ENCODE measurements at regions not wholly inside any gene's neighbourhood (a gene's known extent, or its start where the extent isn't known, plus 50 kb on each side); places are given as distances from the start of the nearest gene placed in this dataset.
A peak's percentile ranks its signal among the peaks of the same experiment; 100 is the strongest.

DNA sequence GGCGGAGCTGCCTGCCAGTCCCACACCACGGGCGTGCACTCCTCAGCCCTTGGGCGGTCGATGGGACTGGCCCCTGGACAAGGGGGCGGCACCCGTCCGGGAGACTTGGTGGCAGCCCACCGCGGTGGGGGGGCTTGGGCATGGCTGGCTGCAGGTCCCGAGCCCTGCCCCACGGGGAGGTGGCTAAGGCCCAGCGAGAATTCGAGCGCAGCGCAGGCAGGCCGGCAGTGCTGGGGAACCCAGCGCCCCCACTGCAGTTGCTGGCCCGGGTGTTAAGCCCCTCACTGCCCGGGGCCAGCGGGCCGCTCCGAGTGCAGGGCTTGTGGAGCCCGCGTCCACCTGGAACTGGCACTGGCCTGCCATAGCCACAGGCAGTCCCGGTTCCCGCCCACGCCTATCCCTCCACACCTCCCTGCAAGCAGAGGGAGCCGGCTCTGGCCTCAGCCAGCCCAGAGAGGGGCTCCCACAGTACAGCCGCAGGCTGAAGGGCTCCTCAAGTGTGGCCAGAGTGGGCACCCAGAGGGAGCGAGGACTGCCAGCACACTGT, 742.9 kb upstream of the DDX18 start:
- DNase-seq (ENCODE audit: low spot score): no peak

DNA sequence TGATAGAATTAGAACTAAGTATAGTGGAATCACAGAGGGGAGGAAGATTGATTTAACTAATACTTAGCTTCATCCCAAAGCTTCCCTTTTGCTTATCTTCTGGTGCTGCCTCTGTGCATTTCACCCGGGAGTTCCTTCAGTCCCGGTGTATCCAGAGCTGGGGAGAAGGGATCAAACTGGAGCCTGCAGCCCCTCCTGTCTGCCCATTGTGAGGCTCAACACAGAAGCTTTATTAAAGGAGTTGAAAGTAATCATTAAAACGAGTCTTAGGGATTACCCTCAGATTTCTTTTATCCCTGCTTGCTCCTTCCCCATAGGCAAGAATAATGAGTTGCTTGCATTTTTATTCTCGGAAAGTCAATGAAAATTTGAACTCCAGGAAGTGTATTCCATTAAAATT, 739.7 kb upstream of the DDX18 start:
- no peak for DNase-seq (ENCODE audit: low spot score)

DNA sequence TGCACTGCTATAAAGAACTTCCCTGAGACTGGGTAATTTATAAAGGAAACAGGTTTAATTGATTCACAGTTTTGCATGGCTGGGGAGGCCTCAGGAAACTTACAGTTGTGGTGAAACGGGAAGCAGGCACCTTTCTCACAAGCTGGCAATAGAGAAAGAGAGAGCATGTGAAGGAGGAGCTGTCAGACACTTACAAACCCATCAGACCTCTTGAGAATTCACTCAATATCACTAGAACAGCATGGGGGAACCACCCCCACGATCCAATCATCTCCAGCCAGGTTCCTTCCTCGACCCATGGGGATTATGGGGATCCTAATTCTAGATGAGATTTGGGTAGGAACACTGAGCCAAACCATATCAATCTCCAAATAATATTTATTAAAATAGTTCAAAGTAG, 729.2 kb upstream of the DDX18 start:
- DNase-seq (ENCODE audit: low spot score): no peak

DNA sequence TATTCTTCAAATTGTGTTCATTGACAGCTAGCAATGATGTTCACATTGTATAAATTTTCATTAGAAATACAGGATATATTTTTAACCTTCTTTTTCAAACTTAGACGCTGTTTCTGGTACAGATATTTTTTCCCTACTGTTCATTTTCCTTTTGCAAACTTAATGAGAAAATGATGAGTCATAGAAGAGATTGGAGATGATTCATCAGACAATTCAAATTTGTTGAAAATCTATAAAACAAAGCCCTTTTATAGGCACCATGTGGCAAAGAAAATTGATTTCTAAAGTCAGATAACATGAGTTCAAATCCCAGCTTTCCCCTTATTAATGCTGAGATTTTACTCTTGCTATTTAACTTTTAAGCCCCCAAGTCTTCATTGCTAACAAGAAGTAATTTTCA, 728.8 kb upstream of the DDX18 start:
- peak; percentile 52 for DNase-seq (ENCODE audit: low spot score)

DNA sequence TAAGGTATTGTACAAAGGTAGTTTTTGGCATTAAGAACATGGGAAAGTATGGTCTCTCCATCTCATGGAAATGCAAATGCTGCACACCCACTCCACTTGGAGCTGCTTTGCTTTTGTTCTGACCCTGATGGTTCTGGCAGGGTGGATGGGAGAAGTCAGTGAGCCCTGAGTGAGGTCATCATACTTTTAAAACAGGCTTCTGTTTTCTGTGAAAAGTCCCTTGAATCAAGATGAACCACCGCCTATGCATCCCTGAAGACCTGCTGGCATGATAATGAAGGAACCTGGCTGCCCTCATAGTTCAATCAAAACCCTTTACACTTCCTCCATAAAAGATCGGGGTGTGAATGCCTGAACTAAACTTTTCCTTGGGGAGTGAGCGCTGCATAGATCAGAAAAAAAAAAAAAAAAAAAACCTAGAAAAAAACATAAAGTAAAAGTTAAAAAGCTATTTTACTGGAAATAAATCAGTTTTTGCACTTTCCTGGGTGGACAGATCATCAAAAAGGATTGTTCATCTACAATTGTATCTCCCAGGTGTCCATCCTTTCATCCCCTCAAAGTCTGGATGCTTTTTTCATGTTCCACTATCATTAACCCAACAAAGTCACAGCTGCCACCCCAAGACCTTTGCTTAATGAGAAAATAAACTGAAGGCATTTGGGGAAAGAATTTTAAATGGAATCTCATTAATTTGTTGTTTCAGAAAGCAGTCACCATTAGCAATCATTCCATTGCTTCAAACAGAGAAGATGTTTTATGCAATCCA, 728.1 kb upstream of the DDX18 start:
- DNase-seq (ENCODE audit: low spot score): peak; percentile 81

DNA sequence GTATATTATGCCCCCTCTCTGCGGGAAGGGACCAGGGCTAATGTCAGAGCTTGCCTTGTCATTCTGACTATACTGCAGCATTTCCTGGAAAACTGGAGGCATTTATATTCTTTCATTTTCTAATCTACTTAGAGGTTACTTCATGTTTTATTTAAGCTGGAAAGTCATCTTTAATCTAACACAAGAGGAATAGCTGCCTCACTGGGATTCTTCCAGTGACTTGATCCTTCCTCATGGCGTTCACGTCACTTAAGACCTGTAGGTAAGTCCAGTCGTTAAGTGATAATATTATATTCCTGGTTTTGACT, 727.6 kb upstream of the DDX18 start:
- peak; percentile 93 for DNase-seq (ENCODE audit: low spot score)

DNA sequence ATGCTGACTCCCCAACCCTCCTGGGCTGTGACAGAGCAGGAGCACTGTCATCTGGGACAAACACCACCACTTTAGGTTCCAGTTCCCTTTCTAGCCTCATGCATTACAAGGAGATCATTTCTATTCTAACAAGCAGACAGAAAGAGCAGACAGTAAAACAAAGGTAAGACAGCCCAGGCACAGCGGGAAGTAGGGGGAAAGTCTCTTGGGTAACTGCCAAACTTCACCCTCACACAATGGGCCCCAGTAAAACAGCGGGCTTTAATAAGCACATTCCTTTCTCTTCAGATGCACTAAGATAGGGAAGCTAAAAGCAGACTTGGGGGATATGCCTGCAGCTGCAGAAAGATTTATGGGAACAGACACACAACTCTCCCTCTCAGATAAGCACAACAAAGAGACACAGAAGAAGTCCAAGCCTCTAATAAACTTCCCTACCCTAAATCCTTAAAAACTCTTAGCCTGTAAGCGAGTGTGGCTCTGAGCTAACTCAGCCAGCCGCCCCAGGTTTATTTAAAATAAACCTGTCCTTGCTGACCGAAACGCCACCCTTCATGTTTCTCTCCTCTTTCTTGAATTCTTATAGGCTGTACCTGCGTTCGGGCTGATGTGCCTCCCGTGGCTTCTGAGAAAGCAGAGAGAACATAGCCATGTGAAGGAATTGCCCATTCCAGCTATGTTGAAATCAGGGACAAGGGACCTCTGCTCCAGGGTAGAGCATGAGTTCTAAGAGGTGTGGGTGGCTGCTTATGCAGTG, 726.8 kb upstream of the DDX18 start:
- DNase-seq (ENCODE audit: low spot score): peak; percentile 97

DNA sequence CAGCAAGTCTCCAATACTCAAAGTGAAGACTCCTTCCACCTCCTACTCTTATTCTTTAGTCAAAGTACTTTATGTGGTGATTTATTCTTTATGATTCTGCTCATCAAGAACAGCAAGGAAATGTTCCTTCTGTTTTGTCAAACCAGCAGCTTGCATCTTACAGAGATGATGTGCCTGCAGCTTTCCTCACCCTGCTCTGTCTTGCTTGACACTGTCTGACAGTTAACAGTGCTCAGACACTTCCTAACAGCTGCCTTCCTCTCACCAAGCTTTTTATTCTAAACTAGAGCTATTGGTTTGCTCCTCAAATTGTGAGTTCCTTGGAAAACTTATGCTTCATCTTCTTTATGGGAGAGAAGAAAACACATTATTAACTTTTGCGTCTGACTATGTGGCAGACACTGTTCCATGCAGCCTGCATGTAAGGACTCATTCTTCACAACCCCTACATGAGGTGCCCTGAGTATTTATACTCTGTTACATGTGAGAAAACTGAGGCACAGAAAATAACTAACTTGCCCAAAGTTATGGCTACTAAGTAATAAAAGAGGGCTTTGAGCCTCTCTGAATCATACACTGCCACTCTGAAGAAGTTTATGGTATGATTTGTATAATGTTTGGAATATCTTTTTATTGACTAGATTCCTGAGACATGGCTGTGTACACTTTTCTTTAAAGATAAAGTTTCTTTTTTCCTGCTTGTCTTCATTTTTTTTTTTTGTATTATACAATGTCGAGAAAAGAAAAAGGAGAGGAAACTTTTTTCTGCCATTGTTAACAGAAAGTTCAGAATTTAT, 723.3 kb upstream of the DDX18 start:
- peak; percentile 82 for DNase-seq (ENCODE audit: low spot score)

DNA sequence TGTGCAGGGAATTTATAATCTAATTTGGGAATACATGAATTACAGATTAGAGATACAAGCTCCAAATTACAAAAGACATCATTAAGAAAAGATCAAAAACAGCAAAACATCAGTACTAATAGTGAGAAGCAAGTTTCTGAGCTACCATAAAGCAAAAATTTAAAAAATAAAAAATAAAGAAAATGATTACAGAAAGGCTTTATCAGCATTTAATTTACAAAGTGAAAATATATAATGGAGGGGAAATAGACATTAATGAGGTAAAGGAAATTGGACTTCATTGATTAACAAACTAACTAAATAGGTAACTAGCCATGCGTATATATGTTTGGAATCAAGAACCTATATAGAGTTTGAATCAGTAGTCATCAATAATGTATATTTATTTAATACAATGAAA, 712.9 kb upstream of the DDX18 start:
- no peak for DNase-seq (ENCODE audit: low spot score)

DNA sequence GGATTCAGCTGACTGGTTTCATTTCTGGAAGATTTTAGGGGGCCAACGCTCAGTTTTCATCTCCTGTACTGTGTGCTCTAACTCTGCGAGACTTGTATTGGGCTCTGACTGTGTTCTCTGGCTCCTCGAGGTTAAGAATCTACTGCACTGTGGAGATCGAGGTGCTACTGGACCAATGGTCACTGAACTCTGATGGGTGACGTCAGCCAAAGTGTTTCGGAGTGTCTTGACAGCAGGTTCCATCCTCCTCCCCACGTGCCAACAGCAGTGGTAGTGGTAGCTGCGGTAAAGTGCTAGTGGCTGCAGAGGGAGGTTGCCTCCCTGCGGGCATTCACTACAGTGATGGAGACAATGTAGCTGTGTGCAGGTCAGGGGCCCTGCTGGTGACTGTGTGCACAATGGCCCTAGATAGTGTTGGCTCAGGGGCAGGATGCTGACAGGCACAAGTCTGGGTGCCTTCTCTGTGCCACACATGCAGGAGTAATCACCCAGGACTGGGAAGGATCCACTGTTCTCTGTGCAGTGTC, 705.7 kb upstream of the DDX18 start:
- DNase-seq (ENCODE audit: low spot score): no peak

DNA sequence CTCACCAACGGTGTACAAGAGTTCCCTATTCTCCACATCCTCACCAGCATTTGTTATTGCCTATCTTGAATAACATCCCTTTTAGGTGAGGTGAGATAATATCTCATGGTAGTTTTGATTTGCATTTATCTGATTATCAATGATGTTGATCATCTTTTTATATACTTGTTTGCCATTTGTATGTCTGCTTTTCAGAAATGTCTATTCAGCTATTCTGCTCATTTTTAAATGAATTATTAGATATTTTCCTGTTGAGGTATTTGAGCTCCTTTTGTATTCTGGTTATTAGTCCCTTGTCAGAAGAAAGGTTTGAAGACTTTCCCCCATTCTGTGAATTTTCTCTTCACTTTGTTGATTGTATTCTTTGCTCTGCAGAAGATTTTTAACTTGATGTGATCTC, 695.5 kb upstream of the DDX18 start:
- DNase-seq (ENCODE audit: low spot score): no peak

DNA sequence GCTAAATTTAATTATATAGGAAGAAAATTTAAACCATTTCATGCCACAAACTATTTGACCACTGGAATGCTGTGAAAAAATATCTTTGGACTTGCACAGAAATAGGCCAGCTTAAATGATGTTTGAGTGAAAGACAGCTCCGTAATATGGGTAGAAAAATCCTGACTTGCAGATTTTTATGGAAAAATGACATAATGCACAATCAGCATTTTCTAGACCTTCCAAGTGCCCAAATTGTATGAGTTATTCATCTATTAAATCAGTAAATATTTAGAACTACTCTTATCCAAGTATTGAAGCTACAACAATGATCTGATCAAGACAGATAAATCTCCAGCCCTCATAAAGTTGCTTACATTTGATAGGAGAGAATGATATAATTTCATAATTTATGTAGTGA, 691.1 kb upstream of the DDX18 start:
- DNase-seq (ENCODE audit: low spot score): no peak

DNA sequence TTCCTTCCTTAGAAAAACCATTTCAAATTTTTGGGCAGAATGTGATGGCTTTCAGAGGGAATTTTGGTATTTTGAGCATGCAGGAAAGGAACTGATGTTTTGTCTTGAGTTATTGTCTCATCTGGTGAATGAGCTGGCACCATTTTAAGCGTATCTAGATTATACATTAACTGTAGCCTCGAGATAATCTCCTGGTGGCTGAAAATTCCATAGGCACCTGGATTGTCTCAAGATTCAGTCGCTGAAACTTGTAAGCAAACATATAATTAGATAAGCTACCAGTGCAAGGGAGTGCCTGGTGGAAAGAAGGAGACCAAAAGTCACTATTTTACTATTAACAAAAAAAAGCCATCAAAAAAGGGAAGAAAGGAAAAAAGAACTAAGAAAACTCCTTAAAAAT, 687.8 kb upstream of the DDX18 start:
- peak; percentile 50 for DNase-seq (ENCODE audit: low spot score)

DNA sequence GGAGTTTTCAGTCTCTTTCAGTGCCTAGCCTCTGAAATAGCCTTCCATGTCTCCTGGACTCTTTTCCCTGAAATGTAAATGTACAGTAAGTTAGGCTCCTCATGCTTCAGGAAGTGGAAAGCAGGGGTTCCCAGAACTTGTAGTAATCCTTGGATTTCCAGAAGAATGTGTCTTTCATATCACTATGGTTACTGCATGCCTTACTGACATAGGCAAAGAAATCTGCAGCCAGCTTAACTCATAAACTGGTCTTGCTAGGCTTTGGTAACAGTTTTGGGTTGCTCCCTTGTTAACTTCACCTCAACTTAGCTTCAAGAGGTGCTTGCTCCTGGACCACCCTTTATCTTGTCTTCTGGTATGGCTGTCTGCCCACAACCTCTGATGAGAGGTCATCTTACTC, 686.8 kb upstream of the DDX18 start:
- DNase-seq (ENCODE audit: low spot score): peak; percentile 96

DNA sequence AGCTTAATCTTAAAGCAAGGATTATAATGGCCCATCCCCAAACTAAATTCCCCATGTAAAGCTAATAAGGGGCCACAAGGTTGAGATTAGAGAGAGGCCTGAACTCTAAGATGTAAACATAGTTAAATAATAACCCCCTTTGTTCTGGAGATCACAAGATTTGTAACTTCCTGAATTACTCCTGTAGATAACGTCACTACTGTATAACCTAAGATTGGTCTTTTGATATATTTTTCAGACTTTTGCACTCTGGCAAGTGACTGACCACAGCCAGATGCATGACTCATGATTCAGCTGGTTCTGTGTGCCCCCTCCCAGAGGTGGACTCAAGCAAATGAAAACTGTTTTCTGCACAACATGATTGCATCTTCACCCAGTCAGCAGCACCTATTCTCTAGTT, 686.0 kb upstream of the DDX18 start:
- DNase-seq (ENCODE audit: low spot score): peak; percentile 63

DNA sequence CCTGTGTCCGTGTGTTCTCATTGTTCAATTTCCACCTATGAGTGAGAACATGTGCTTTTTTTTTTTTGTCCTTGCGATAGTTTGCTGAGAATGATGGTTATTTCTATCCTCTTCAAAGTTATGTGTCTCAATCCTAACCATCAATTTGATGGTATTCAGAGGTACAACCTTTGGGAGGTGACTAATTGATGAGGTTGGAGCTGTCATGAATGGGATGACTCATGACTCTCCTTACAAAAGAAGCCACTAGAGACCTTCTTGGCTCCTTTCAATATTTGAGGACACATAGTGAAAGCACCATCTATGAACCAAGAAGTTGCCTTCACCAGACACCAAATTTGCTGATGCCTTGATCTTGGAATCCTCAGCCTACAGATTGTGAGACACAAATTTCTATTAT, 677.1 kb upstream of the DDX18 start:
- no peak for DNase-seq (ENCODE audit: low spot score)

DNA sequence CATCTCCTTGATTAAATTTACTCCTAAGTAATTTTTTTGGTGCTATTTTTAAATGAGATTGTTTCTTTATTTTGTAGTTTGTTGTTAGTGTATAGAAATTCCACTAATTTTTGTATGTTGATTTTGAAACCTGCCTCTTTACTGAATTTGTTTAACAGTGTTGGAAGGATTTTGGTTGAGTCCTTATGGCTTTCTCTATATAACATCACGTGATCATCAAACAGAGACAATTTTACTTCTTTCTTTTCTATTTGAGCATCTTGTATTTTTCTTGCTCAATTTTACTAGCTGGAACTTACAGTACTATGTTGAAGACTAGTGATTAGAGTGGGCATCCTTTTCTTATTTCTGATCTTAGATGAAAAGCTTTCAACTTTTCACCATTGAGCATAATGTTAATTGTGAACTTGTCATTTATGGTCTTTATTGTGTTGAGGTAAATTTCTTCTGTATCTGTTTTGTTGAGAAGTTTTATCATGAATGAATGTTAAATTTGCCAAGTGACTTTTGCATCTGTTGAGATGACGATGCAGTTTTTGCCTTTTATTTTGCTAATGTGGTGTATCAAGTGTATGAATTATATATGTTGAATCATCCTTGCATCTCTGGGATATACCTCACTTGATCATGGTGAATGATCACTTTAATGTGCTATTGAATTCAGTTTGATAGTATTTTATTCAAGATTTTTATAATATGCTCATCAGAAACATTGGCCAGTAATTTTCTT, 645.3 kb upstream of the DDX18 start:
- no peak for DNase-seq (ENCODE audit: low spot score)

DNA sequence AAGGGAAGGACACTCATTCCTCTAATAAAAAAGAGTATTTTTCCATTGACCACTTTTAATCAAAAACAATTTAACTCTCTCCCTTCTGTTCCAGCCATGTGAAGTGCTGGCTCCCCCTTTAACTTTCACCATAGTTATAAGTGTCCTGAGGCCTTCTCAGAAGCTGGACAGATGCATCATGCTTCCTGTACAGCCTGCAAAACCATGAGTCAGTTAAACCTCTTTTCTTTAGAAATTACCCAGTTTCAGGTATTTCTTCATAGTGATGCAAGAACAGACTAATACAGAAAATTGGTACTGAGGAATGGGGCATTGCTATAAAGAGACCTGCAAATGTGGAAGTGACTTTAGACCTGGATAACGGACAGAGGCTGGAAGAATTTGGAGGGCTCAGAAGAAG, 643.6 kb upstream of the DDX18 start:
- no peak for DNase-seq (ENCODE audit: low spot score)

DNA sequence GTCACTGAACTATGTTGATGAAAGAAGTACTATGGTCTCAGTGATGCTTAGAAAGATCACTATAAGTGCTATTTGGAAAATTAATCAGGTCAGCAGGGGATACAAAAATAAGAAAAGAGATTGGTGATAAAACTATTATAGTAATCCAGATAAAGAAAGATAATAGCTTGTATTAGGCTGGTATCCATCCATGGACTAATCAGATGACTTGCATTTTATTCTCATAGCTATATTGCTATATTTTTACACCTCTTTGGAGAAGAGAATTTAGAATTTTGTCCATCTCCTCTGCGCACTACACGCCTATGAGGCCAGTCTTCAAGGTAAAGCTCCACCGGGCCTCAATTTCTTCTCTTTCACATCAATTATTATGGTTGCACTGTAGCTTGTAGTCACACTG, 635.1 kb upstream of the DDX18 start:
- DNase-seq (ENCODE audit: low spot score): no peak

DNA sequence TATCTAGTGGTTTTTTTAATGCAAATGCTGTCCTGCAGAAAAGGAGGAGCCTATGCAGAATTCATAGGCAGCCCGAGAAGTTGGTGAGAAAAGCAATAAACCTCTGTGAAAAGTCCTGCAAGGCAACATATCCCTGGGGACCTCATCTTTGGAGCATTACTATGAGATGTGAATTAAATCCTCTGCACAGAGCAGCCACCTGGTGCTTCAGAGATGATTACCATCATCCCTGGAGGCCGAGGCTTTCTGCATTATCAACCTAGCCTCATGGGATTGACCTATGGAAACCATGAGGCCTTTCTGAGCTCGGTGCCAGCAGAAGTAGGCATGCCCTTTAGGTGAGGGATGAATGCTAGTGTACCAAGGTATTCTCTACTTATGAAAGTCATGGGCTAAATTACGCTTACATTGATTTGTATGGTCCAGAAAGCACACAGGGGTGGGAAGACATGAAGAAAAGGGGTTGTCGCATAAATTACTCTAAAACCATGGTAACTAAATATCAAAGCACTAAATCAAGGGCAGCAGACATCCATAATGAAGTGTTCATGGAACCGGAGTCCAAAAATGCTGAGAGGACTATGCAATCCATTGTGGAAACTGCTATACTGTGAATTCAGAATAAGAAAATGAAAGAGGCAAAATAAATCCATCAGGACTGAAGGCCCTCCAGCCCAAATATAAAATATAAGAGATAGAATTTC, 623.5 kb upstream of the DDX18 start:
- DNase-seq (ENCODE audit: low spot score): no peak

DNA sequence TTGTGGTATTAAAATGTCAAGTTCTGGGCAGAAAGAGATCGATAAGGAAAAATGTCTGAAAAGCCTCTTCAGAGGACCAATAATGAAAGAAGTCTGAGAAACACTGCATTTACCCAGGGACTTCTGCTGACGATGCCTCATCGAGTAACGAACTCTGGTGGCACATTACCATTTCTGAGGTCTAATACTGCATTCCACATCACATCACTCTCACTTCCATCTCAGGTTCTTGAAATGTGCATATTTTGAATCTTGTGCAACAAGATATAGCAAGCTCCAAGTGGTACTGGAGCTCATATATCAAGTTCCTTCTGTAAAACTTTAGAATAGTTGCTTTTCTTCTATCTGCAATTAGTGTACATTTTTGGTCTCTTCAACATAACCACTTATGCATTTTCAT, 619.1 kb upstream of the DDX18 start:
- no peak for DNase-seq (ENCODE audit: low spot score)

Data from umbilical cord (tissue), 1 donor.